ENCODE measurements at regions not wholly inside any gene's neighbourhood (a gene's known extent, or its start where the extent isn't known, plus 50 kb on each side); places are given as distances from the start of the nearest gene placed in this dataset.

DNA sequence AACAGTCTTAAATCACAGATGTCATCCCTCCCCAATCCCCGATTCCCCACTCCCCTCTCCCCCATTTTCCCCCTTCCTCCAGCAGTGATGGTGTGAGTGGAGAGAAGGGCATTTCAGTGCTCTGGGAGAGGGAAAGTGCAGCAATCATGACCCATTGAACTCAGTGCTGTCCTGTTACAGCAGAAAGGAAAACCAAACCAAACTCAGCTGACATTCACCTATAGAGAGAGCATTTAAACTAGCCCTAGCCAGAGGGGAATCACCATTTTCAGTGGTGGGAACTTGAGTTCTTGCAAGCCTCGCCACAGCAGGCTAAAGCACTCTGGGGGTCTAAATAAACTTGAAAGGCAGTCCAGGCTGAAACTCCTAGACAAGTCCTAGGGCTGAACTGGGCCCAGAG lies 129.9 kb upstream of the COL21A1 start:
- DNase-seq (ENCODE audit: low spot score), result no peak

DNA sequence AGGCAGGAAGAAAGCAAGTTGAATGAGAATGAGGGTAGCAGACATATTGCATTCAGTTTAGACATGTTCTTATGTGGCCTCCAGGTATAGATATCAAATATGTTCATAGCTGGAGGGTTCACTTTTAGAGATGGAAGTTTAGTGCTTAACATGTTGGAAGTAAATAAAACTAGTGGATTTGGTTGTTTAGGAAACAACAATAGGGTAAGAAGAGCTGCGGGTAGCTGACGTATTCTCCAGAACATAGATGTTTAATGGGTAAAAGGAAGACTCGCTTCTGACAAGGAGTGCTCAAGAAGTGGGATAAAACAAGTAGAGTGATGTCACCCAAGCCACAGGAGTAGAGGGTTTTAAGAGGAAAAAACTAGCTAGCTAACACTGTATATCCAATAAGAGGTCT lies 128.4 kb upstream of the COL21A1 start:
- no peak for DNase-seq (ENCODE audit: low spot score)

DNA sequence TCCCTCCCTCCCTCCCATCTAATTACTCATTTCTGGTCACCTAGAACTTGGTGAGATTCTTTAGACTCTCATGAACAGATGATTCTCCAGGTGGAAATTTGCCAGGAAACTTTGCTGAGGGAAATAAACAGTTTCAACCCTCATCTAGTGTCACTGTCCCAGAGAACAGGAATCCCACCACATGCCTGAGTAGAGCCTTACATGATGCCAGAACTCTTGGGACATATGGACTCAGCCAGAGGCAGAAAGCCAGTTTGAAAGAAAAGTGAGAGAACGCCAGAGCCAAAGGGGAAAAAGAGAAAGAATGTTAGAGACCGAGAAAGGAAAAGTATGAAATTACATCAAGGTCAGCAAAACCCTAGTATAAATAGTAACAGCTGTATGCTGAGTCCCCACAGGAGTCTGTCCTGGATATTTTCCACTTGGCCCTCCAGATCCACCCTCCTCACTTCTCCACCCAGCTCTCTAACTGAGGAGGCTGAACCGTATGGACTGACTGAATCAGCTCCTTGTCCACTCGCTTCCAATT lies 127.5 kb upstream of the COL21A1 start:
- no peak for DNase-seq (ENCODE audit: low spot score)

DNA sequence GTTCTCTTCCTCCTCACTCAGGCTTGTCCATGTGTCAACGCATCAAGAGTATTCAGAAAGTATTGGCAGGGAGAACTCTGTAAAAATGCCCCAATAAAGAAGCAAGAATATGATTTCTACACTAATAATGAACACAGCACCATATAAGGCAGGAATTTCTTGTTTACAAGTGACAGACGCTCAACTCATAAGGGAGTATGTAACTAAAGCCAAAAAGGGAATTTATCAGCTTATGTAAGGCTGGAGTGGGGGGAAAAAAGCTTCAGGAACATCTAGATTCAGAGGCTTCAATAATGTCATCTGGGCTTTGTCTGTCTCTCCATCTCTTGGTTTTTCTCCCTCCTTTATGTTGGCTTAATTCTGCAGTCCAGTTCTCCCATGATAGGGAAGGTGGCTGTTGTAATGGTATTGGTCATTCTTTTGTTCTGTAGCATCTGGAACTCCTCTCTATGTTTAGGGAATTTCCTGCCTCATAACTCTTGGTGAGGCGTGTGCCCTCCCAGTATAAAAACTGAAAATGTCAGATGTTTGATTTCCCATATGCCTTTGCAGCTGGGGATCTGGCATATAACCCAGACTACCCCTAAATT lies 125.1 kb upstream of the COL21A1 start:
- no peak for DNase-seq (ENCODE audit: low spot score)

DNA sequence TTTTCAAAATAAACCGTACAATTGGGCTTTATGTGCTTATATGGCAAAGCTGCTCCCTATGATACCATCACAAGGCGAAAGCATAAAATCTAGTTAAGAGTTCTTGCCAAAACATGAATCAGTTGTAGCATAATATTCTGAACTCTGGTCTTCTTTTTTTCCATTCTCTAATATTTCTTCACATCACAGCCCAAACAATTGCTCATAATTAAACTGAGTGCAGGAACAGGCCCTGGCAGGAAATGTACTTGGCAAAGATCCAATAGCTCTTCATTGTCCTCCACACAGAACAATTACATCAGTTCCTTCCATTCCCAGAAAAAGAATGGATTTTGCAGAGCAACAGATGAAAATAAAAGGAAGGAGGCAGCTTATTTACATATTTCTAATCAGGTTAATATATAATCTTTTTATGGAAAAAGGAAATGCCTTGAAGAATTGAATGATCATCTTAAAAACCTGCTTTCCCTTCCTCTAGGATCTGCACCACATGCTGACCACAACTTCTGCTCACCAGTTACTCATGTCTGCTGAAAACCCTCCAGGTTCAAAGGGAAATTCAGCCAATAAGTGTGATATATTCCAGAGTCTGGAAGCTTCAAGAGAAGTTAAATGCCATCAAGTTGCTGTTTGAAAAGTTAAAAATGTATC lies 123.3 kb upstream of the COL21A1 start:
- DNase-seq (ENCODE audit: low spot score), result peak; percentile 69

DNA sequence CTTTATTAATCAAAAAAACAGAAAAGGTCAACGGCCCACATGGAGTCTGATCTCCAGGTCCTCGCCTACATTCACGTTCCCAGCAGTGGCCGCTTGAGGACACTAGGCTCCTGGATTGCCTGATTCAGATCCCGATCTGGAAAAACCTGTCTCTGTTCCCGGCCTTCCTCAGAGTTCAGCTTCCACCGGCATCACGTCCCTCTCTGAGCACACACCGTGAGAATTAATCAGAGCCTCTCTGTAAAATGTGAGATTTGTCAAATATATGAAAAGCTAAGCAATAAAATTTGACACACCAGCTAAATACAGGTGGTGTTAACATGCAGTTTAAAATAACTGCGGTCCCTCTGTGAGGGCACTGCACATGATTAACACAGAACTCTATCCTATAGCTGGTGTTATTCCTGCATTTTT lies 122.8 kb upstream of the COL21A1 start:
- DNase-seq (ENCODE audit: low spot score), result no peak

DNA sequence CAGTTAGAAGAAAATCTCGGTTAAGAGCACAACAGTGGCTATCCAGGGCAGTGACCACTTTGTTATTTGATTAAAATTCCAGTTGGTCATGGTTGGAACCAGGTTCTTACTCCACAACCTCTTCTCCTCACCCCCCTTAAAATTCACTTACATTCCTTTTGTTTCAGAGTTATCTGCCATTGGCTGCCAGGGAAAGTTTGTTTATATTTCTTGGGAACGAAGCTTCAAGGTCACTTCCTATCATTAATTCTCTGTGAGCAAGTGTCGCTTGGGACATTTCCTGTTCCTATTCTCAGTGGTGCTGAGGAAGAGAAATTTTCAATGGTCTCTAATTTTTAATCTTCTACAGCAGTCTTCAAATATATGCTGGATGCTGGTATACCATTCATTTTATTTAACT lies 121.1 kb upstream of the COL21A1 start:
- no peak for DNase-seq (ENCODE audit: low spot score)

DNA sequence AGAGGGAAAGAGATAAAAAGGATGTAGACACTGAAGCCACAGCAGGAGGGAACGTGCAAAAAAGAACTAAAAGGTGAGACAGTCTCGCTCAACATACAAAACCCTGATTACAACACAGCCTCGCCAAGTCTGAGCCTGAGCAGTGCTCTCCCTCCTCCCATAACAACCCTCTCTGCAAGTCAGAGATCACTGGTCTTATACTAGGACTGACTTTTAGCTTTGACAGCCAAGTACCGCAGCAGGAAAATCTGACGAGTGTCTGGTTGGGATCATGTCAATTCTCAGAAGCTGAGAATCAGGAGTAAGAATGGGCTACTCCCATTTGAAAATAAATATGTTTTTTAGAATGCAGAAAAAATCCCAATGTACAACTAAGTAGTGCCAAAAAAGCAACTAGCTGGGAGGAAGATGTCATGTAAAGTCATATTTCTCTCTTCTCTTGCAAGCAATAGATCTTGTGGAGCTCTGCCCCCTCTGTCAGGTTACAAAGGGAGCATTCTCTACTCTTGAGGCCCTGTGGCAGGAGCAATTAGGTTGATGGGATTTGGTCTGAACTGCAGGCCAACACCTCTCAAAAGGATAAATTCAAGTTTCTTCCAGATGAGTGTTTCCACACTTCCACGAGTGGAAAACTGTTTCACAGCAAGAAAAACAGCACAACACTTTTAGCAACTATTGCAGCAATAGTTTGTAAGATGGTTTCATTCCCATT lies 118.9 kb upstream of the COL21A1 start:
- DNase-seq (ENCODE audit: low spot score), result no peak

DNA sequence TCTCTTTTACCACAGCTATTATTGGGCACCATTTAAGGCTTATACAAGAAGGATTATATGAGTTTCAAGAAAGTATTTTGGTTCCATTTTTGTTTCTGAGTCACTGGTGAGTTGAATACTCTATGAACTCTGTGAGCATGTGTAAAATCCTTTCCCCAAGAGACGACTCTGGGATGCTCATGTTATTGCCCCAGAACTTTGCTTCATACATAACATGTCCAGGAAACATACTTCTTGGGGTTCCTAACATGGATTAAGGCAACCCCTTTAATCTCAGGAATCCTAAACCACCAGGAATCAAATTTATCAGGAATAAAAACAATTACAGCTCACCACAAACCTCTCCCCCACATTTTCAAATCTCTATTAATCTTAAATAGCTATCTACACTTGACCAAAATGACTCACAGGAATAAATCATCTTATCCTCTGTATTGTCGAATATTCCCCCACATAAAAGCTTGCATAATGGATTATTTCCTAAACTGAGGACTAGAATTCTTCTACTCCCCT lies 117.5 kb upstream of the COL21A1 start:
- no peak for DNase-seq (ENCODE audit: low spot score)

DNA sequence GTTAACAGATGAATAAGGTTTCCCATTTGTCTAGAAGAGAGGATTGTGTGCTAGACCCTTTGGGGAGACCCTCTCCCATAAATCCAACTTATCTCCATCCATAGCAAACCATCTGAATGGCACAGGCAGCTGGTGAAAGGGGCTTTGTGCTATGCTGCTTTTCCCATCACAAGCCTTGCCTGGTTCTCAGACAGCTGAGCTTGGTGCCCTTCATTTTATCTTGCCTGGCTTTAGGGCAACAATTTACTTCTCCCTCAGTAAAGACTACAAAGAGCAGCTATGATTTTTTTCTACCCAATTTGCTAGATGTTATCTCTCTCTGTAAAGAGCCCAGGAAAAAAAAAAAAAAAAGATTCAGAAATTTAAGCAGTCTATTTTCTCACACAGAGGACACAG lies 117.0 kb upstream of the COL21A1 start:
- no peak for DNase-seq (ENCODE audit: low spot score)

DNA sequence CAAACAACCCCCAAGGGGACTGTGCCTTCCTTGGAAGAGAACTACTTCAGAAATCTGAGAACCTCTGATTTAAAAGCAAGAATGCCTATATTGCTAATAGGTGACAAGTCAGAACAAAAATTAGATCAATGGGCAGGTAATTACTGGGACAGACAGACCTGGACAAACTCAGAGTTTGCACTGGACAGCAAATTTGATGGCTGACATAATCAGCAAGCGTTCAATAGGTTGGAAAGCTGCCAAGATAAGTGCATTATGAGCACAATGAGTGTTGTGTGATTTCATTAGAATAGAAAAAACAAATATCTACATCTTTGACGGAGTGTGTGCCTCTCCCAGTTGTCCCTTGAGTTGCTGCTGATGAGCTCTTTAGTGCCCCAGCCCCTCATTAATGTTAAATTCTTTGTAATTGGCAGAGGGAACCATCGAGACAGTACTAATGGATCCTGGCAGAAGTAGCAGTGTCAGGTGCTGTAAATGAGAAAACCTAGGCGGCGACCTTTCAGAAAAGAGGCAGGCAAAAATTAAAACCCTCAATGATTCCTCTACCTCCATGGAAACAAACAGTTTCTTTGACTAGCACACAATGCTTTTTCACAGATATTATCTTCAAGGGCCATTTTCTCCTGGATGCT lies 116.5 kb upstream of the COL21A1 start:
- no peak for DNase-seq (ENCODE audit: low spot score)

DNA sequence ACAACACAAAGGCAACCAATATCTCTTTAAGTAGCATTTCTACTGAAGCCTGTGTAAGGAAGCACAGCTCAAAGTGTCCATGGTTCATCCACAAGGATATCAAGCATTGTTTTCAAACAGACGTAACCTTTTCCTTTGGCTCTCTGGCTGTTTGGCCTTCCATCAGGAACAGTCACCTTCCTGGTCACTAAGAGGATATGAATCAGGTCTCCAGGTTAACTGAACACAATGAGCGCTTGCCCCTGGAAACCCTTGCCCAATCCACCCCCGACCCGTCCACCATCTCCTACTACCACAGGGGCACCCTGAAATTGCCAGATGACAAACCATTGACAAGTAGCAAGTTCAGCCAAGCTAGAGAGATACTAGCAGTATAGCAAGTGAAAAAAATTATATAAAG lies 114.4 kb upstream of the COL21A1 start:
- DNase-seq (ENCODE audit: low spot score), result no peak

DNA sequence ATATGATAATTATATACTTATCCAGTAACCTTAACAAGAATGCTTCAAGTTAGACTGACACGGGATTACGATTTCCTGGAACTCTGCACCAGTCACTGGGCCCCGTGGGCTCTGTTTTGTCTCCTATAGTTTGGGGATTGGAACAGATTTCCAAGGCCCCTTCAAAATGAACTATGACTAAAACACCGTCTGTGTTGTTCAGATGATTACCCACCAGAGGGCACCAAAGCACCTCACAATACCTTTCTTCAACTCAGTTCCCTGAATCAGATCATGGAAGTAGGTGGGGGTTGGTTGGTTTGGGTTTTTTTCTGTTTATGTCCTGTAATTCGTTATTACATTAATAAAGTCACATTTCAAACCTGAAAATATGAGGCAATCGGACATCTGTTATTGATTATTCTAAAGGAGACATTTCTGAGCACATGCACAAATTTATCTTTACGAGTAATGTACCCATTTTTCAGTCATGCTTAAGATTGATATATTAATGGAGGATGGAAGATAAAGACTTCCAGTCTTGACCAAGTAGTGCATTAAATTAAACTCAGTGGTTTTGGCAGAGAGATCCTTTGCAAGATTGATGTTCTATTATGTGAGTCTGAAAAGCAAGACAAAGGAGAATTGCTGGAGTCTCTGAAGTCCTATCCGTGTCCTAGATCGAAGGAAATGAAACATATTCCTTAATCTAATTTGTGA lies 112.0 kb upstream of the COL21A1 start:
- DNase-seq (ENCODE audit: low spot score), result peak; percentile 67

DNA sequence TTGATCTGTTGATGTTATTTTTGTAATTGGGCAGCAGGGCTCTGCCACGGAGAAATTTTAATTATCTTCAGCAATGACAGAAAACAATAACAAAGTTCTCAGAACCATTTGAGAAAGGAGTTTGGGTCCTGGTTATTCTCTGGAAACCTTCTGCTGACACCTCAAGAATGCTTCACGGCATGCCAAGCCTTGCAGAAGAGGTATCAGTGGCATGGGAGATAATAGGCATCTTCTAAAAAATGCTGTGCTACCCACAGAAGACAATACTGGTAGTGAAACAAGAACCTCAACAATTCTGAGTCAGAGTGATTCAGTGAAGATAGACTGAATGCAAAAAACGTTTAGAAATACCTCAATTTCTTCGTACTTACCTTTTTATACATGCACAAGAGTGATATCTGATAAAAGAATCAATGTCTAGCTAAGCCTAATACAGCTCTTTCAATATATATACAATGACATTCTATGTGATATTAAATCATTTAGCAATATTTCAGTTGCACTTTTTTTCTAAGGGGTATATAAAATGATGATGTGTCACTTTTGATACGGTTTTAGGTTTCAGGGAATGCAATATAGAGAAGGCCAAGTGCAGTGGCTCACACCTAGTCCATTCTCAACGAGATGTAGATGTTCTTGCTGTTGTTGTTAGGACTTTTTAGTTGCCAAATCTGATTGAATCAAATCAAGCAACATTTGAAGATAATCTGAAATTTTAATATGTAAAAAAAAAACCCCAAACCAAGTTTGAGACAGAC lies 110.4 kb upstream of the COL21A1 start:
- no peak for DNase-seq (ENCODE audit: low spot score)

DNA sequence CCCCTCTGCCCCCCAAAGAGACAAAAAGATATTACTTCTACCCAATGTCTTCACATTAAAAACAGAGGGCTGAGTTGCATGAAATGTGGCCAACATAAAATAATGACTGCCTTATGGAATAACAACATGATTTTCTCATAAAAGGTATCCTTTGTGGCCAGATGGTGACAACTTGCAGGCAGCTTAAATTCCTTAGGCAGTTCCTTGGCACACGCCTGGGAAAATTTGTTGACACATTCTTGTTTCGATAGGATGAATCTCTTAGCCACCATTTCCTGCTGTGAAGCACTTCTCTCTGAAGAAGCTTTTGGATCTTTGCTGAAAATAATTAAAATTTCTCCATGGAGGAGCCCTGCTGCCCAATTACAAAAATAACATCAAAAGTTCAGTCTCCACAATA lies 109.0 kb upstream of the COL21A1 start:
- DNase-seq (ENCODE audit: low spot score), result no peak

DNA sequence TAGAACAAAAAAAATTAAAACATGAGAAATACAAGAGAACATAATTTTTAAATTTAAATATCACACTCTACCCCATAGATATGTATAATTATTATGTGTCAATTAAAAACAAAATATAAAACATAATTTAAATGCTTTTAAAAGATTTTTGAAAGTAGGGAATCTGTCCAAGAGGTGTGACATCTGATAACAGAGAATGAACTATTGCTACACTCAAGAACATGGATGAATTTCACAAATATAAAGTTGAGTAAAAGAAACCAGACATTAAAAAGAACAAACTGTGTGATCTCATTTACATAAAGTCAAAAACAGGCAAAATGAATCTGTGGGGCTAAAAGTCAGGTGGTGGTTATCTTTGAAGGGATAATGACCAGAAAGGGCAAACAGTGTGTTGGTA lies 106.5 kb upstream of the COL21A1 start:
- no peak for DNase-seq (ENCODE audit: low spot score)

DNA sequence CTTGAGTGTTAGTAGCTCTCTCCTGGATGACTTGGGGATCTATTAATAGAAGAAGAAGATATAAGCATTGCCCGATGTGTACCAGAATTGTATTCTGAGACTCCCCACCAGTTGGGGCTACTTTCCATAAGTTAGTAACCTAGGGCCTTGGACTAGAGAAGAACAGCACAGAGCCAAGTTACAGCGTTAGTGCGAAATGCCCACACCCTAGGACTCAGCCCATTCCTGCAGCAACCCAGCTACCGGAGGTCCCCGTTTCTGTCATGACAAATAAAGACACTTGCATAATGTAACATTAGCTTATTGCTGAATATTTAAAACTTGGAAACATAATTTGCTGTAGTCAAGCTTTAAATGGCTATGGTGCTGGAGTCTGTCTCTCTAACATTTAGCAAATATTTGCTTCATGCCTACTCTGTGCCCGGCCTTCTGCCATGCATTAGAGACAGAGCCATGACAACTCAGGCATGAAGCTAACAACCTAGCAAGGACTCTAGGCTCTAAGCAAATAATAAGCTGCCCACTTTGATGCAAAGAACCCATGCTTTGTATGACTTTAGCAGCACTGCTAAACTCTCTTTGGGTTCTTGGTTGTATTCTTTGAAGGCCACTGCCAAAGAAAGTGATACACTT lies 103.4 kb upstream of the COL21A1 start:
- no peak for DNase-seq (ENCODE audit: low spot score)

DNA sequence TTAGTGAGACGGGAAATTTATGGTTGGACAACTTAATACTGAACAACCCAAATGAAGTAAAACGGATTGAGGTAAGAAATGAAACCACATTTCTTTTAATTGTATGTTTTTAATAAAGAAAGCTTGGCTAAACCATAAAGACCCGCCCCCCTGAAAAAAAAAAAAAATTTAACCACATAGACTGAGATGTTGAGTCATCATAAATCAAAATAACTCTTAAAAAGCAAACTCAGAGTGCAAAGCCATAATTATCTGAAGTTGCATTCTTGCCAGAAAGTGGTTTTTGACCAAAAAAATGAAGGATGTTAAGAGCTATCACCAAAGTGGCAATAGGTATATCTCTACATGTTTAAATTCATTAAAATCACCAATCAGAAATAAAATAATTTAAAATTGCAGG lies 101.8 kb upstream of the COL21A1 start:
- no peak for DNase-seq (ENCODE audit: low spot score)

DNA sequence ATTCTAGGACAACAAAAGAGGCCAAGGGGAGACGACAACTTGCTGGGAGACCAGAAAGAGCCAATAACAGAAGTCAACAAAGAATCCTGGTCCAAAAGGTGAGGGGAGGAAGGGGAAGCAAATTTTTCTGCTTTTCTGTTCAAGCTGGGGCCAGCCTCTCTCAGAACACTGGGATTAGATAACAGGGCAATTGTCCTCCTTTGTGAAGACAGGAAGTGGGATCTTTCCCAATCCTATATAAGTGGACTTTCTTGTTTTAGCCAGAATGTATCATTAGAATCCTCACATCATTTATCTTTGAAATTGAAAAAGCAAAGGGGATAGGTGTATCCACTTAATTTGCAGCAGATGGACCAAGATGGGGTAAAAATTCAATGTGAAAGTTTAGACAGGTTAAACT lies 101.2 kb upstream of the COL21A1 start:
- DNase-seq (ENCODE audit: low spot score), result no peak

DNA sequence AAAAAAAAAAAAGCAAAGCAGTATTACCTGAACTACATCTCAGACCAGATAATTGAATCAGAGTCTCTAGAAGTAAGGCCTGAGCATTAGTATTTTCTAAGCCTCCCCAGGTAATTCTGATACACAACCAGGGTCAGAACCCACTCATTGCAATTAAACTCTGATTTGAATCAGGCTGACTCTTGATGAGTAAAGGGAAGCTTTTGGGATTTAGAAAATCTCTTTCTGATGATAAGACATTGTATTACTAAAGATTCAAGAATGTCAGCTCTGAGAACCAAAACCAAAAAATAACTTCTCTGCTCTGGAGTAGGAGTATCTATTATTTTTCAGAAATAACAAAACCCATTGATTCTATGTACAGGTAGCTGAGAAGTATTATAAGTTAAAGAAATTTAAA lies 100.1 kb upstream of the COL21A1 start:
- DNase-seq (ENCODE audit: low spot score), result no peak

DNA sequence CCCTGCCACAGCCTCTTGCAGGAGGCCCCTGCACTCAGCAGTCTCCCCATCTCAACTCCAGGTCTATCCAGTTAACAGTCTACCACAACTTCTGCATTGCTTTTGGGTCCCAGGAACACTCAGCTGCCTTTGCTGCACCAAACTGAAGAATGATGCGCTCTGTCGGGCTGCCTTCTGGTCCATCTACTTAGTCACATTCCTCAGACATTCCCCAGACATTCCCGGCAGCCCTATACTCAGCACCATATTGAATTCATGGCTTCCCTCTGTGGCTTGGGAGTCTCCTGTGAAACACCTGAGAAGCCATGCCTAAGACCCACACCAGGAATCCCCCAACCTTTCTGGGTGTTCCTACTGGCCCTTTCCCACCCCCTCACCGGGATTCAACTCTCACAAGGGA lies 99.6 kb upstream of the COL21A1 start:
- no peak for DNase-seq (ENCODE audit: low spot score)
